Stomach smooth muscle (tissue), 2 donors: ENCODE measurements at regions not wholly inside any gene's neighbourhood (a gene's known extent, or its start where the extent isn't known, plus 50 kb on each side); places are given as distances from the start of the nearest gene placed in this dataset.
"Not testable (repeated sequence)": the region's sequence is repeated elsewhere in the genome, so short reads cannot be mapped to it uniquely, and the experiment has no call there.

Experiments
- H3K27ac ChIP-seq: one replicate; pipeline ENCODE4 v1.7.0; 2013; ENCODE audit warnings: mild to moderate bottlenecking, low read length, inconsistent platforms
- H3K27me3 ChIP-seq, 2 donors: one replicate each; pipeline ENCODE4 v1.7.0; 2013; ENCODE audit warnings: low read length in 2 of 2; ENCODE audit not compliant: insufficient read depth in 2 of 2, control insufficient read depth in 1 of 2
- H3K36me3 ChIP-seq, 2 donors: one replicate each; pipeline ENCODE4 v1.7.0; 2013; ENCODE audit warnings: low read length in 2 of 2; ENCODE audit not compliant: control insufficient read depth in 2 of 2, insufficient read depth in 2 of 2
- H3K4me1 ChIP-seq: one replicate; pipeline ENCODE4 v1.7.0; 2013; ENCODE audit warnings: low read length; ENCODE audit not compliant: control insufficient read depth, insufficient read depth
- H3K4me3 ChIP-seq, 2 donors: one replicate each; pipeline ENCODE4 v1.7.0; 2013; ENCODE audit warnings: low read length in 2 of 2
- H3K9ac ChIP-seq, 2 donors: one replicate each; pipeline ENCODE4 v1.7.0; 2013; ENCODE audit warnings: low read length in 2 of 2, mild to moderate bottlenecking in 1 of 2
- H3K9me3 ChIP-seq, 2 donors: one replicate each; pipeline ENCODE4 v1.7.0; 2013; ENCODE audit warnings: low read length in 2 of 2; ENCODE audit not compliant: control insufficient read depth in 2 of 2
- donor health status: healthy.
- donor health status: Pancreatic carcinoma.

GRCh38 chr1:238329671-238330070, 438.9 kb upstream of the ZP4 start:
- no peaks in the 10 kb centered on the region for H3K36me3 ChIP-seq
- H3K27me3 ChIP-seq = no peaks in the 10 kb centered on the region
- H3K9me3 ChIP-seq = no peaks in the 10 kb centered on the region
- H3K4me1 ChIP-seq = no peaks in the 10 kb centered on the region
- no peak overlapping the region for H3K27ac ChIP-seq
- H3K4me3 ChIP-seq = no peak overlapping the region
- H3K9ac ChIP-seq = no peak overlapping the region

DNA sequence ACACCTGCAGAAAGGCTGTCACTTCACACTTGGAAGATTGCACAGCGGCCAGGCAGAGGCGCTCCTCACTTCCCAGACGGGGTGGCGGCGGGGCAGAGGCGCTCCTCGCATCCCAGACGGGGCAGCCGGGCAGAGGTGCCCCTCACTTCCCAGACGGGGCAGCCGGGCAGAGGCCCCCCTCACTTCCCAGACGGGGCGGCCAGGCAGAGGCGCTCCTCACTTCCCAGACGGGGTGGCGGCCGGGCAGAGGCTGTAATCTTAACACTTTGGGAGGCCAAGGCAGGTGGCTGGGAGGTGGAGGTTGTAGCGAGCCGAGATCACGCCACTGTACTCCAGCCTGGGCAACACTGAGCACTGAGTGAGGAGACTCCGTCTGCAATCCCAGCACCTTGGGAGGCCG, 436.3 kb upstream of the ZP4 start:
- H3K27me3 ChIP-seq, H3K9ac ChIP-seq, H3K4me1 ChIP-seq, H3K36me3 ChIP-seq, H3K4me3 ChIP-seq, H3K27ac ChIP-seq, H3K9me3 ChIP-seq: not testable (repeated sequence)

DNA sequence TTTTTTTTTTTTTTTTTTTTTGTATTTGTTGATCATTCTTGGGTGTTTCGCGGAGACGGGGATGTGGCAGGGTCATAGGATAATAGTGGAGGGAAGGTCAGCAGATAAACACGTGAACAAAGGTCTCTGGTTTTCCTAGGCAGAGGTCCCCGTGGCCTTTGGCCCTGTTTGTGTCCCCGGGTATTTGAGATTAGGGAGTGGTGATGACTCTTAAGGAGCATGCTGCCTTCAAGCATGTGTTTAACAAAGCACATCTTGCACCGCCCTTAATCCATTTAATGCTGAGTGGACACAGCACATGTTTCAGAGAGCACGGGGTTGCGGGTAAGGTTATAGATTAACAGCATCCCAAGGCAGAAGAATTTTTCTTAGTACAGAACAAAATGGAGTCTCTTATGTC, 435.8 kb upstream of the ZP4 start:
- not testable (repeated sequence) for H3K27ac ChIP-seq, H3K4me1 ChIP-seq, H3K27me3 ChIP-seq, H3K9me3 ChIP-seq, H3K36me3 ChIP-seq, H3K9ac ChIP-seq, H3K4me3 ChIP-seq

GRCh38 chr1:238324211-238324864, 433.6 kb upstream of the ZP4 start:
- Histone ChIP-seq H3K4me1 (no peaks in the 10 kb centered on the region), H3K36me3 (no peaks in the 10 kb centered on the region), H3K9me3 (no peaks in the 10 kb centered on the region), H3K4me3 (no peak overlapping the region), H3K9ac (no peak overlapping the region), H3K27me3 (no peaks in the 10 kb centered on the region), H3K27ac (no peak overlapping the region)

DNA sequence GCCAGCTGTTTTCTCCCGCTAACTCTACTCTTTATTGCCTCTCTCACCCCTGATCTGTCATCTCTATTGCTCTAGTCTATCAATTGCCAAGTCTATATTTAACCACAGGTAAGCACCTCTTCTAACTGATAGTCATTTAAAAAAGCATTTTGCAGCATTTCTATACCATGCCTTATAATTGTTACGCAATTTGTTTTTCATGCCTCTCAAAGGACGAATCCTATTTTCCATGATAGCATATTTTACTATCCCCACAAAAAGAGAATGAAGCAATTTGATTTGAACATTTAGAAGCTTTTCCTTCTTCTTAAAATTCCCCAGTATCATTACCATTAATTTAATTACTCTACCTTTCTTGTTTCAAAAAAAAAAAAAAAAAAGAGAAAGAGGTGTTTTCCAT, 432.8 kb upstream of the ZP4 start:
- no peak overlapping the region for H3K9ac ChIP-seq
- no peaks in the 10 kb centered on the region for H3K9me3 ChIP-seq
- no peak overlapping the region for H3K4me3 ChIP-seq
- no peaks in the 10 kb centered on the region for H3K4me1 ChIP-seq
- H3K36me3 ChIP-seq = no peaks in the 10 kb centered on the region
- no peak overlapping the region for H3K27ac ChIP-seq
- H3K27me3 ChIP-seq = no peaks in the 10 kb centered on the region

DNA sequence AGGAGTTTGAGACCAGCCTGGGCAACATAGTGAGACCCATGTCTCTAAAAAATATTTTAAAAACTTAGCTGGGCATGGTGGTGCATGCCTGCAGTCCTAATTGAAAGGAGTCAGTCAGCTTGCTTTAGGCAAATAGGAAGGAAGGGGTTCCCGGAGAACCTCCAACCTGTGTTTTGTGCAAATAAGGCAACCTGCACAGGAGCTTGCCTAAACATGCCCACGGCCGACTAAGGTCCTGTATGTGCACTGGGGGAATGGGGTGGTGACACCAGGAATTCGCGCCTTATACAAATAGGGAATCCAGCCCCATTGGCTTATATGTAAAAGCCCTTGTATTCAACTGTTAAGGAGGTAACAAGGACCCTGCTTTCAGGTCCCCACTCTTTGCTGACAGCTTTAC, 429.2 kb upstream of the ZP4 start:
- H3K9me3 ChIP-seq = no peaks in the 10 kb centered on the region

DNA sequence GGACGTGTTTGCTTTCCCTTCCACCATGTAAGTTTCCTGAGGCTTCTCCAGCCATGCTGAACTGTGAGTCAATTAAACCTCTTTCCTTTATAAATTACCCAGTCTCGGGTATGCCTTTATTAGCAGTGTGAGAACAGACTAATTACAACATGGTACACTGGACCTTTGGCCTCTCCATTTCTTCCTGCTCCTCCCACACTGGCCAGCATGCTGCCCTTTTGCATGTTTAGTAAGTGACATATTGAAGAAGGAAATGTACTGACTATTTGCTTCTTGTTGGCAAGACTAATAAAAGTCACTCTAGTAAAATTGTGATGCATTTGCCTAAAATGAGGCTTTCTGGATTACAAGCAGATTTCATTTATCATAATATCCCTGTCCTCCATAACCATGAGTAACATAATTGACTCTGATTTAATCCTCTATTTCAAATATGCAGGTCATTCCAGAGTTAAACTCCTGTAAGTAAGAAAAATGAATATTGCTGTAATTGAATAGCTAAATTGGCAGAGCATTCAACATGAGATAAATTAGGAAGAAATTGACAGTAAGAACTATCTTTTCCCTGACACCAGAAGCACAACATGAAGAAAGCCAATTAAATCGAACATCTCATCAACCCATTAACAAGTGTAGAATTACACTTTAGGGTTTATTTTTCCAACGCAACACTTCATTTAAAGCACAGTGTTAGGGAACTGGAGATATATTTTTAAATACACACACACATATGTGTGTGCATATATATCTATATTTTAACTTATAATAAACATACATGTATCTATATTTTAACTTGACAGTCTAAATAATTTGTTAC, 427.8 kb upstream of the ZP4 start:
- Histone ChIP-seq H3K9ac (no peak overlapping the region), H3K9me3 (no peaks in the 10 kb centered on the region), H3K27ac (no peak overlapping the region), H3K27me3 (no peaks in the 10 kb centered on the region), H3K36me3 (no peaks in the 10 kb centered on the region), H3K4me1 (no peaks in the 10 kb centered on the region), H3K4me3 (no peak overlapping the region)

More for the DNA sequence above, 429.2 kb upstream of the ZP4 start:
- H3K27ac ChIP-seq = no peak overlapping the region
- H3K36me3 ChIP-seq = no peaks in the 10 kb centered on the region
- H3K9ac ChIP-seq = no peak overlapping the region
- H3K4me3 ChIP-seq = no peak overlapping the region
- no peaks in the 10 kb centered on the region for H3K4me1 ChIP-seq
- H3K27me3 ChIP-seq = no peaks in the 10 kb centered on the region

DNA sequence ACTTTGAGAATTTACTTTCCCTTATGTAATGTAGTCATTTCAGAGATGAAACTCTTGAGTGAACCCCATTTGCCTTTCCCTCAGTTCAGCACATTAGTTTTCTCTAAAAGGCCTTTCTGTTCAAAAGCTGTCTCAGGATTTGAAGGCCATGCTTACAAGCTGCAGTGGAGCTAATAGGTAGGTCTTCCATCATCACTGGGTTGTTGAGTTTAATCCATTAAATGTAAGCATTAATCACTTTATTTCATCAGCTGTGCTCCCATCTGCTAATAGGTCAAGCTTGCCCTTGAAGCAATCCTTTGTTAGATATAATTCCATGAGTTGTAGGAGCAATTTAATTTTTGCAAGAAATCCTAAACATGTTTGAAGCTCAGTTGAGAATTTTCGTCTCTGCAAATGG, 422.2 kb upstream of the ZP4 start:
- H3K27me3 ChIP-seq = no peaks in the 10 kb centered on the region
- H3K4me1 ChIP-seq = no peaks in the 10 kb centered on the region
- no peaks in the 10 kb centered on the region for H3K36me3 ChIP-seq
- H3K9ac ChIP-seq = no peak overlapping the region
- H3K9me3 ChIP-seq = no peaks in the 10 kb centered on the region
- H3K27ac ChIP-seq = no peak overlapping the region
- no peak overlapping the region for H3K4me3 ChIP-seq

DNA sequence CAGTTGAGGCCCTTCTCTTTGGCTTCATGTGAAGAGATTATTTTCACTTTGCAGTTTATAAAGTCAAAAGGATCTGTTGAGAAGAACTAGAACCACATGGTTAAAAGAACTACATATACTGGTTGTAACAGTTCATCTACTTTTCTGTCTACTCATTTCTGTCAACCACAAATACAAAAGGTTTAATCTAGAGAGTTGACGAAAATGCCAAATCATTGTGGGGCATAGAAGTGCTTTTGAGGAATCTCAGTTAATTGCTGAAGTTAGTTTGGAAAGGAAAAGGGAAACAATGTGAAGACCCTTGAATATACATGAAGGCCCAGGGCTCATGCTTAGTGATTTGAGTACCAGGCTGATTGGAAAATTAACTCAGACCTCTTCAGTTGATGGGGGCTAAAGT, 415.7 kb upstream of the ZP4 start:
- H3K4me1 ChIP-seq = no peaks in the 10 kb centered on the region
- no peak overlapping the region for H3K4me3 ChIP-seq
- no peak overlapping the region for H3K9ac ChIP-seq
- H3K27me3 ChIP-seq = no peaks in the 10 kb centered on the region
- no peaks in the 10 kb centered on the region for H3K36me3 ChIP-seq
- no peak overlapping the region for H3K27ac ChIP-seq
- H3K9me3 ChIP-seq = no peaks in the 10 kb centered on the region

GRCh38 chr1:238302646-238303045, 411.9 kb upstream of the ZP4 start:
- no peak overlapping the region for H3K27ac ChIP-seq
- H3K36me3 ChIP-seq = no peaks in the 10 kb centered on the region
- peaks cover 0 to 2% of the 10 kb centered on the region in 2 donors for H3K27me3 ChIP-seq
- H3K4me1 ChIP-seq = no peaks in the 10 kb centered on the region
- H3K9me3 ChIP-seq = peaks cover 0 to under 1% of the 10 kb centered on the region in 2 donors
- H3K4me3 ChIP-seq = no peak overlapping the region
- H3K9ac ChIP-seq = no peak overlapping the region

DNA sequence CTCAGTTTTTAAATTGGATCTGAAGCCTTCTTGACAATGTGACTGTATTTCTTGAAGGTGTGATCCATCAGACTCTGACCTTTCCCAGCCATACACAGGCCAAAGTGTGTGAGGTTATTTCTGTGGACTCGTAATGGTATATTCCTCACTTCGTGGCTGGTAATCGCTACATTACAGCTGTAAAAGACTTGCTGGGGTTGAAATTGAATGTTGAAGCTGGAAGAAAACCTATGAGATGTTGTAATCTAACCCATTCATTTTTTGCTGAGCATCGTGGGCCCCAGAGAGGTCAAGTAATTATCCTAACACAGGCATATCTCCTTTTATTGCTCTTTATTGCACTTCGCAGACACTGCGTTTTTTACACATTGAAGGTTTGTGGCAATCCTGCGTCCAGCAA, 405.6 kb upstream of the ZP4 start:
- peaks cover 0 to 2% of the 10 kb centered on the region in 2 donors for H3K9me3 ChIP-seq
- no peaks in the 10 kb centered on the region for H3K36me3 ChIP-seq
- H3K27me3 ChIP-seq = peaks cover 0 to 2% of the 10 kb centered on the region in 2 donors
- H3K4me3 ChIP-seq = no peak overlapping the region
- H3K27ac ChIP-seq = no peak overlapping the region
- H3K4me1 ChIP-seq = no peaks in the 10 kb centered on the region
- no peak overlapping the region for H3K9ac ChIP-seq
